Right atrium auricular region (tissue), 2 donors: ENCODE measurements at regions not wholly inside any gene's neighbourhood (a gene's known extent, or its start where the extent isn't known, plus 50 kb on each side); places are given as distances from the start of the nearest gene placed in this dataset.
"Not testable (repeated sequence)": the region's sequence is repeated elsewhere in the genome, so short reads cannot be mapped to it uniquely, and the experiment has no call there.

Experiments used
- DNase-seq: peaks from one replicate; pipeline ENCODE4 v3.0.0-alpha.2; 2019; ENCODE audit warnings: low spot score
- H3K27ac ChIP-seq, 2 donors: fragments of 200-600 bp; sonication (generic); 1 replicate in 1 of 2; 2 replicates in 1 of 2; pipeline ENCODE4 v1.5.1; 2016 to 2019
- H3K27me3 ChIP-seq, 2 donors: fragments of 200-600 bp; sonication (generic); one replicate each; pipeline versions ENCODE4 v1.5.1 to v1.6.0; 2017 to 2019
- H3K36me3 ChIP-seq: fragments of 200-600 bp; sonication (generic); one replicate; pipeline ENCODE4 v1.5.1; 2016
- H3K4me1 ChIP-seq, 2 donors: fragments of 200-600 bp; sonication (generic); one replicate each; pipeline versions ENCODE4 v1.5.1 to v1.6.0; 2017 to 2019
- H3K4me3 ChIP-seq, 2 donors: fragments of 200-600 bp; sonication (generic); 1 replicate in 1 of 2; 2 replicates in 1 of 2; pipeline ENCODE4 v1.5.1; 2017 to 2019; ENCODE audit warnings: mild to moderate bottlenecking in 1 of 2, moderate library complexity in 1 of 2
- H3K9me3 ChIP-seq, 2 donors: fragments of 200-600 bp; sonication (generic); one replicate each; pipeline ENCODE4 v1.5.1; 2019
- TF ChIP-seq, protein P1 (sequence below), 2 donors: fragments of 200-600 bp; sonication (generic); IDR thresholded peaks; one replicate each; pipeline ENCODE4 v1.5.1; 2019; ENCODE audit warnings: antibody characterized with exemption in 2 of 2

DNA sequence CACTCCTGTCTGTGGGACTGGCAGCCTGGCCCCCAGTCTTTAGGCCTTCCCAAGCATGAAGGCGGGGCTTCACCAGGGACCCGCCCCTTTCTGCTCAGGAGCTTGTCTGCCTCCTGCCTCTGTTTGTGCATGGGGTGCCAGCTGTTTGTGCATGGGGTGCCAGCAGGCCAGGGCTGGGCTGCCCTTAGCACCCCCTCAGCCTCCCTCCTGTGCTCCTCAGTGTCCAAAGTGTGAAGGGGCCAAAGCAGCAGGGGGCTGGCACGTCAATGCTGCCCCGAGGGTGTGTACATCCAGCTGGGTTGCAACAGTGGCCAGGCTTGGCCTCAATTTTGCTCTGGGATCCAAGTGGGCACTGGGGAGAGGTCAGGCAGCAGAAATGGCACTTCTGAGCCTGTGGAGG is 298.0 kb upstream of the GALNT5 start:
- Histone ChIP-seq H3K4me1 (no peaks in the 10 kb centered on the region), H3K36me3 (no peaks in the 10 kb centered on the region), H3K4me3 (no peak overlapping the region), H3K9me3 (peaks cover 0 to 13% of the 10 kb centered on the region in 2 donors), H3K27ac (no peak overlapping the region), H3K27me3 (no peaks in the 10 kb centered on the region)
- TF ChIP-seq, protein P1, sequence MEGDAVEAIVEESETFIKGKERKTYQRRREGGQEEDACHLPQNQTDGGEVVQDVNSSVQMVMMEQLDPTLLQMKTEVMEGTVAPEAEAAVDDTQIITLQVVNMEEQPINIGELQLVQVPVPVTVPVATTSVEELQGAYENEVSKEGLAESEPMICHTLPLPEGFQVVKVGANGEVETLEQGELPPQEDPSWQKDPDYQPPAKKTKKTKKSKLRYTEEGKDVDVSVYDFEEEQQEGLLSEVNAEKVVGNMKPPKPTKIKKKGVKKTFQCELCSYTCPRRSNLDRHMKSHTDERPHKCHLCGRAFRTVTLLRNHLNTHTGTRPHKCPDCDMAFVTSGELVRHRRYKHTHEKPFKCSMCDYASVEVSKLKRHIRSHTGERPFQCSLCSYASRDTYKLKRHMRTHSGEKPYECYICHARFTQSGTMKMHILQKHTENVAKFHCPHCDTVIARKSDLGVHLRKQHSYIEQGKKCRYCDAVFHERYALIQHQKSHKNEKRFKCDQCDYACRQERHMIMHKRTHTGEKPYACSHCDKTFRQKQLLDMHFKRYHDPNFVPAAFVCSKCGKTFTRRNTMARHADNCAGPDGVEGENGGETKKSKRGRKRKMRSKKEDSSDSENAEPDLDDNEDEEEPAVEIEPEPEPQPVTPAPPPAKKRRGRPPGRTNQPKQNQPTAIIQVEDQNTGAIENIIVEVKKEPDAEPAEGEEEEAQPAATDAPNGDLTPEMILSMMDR (IDR thresholded peaks at IDR 0.05): no peak
- DNase-seq: no peak

DNA sequence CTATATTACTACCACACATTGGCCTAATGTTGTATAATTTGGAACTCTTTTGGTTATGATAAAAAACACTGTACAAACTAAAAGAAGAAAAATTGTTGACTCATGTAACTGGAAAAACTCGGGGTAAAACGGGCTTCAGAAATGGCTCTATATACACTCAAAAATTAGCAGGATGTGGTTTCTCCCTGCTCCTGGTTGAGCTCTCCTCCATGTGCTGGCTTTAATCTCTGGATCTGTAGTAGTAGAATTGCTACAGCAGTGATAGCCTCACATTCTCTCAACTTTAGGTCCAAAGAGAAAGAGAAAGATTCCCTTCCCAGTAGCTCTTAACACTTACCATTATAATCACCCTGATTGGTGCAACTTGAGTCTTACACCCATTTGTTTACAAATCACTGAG is 274.9 kb upstream of the GALNT5 start:
- Histone ChIP-seq H3K36me3 (no peaks in the 10 kb centered on the region), H3K9me3 (no peaks in the 10 kb centered on the region), H3K4me3 (no peak overlapping the region), H3K4me1 (no peaks in the 10 kb centered on the region), H3K27me3 (no peaks in the 10 kb centered on the region), H3K27ac (no peak overlapping the region)
- DNase-seq: no peak
- TF ChIP-seq, protein P1 (IDR thresholded peaks at IDR 0.05): no peak

DNA sequence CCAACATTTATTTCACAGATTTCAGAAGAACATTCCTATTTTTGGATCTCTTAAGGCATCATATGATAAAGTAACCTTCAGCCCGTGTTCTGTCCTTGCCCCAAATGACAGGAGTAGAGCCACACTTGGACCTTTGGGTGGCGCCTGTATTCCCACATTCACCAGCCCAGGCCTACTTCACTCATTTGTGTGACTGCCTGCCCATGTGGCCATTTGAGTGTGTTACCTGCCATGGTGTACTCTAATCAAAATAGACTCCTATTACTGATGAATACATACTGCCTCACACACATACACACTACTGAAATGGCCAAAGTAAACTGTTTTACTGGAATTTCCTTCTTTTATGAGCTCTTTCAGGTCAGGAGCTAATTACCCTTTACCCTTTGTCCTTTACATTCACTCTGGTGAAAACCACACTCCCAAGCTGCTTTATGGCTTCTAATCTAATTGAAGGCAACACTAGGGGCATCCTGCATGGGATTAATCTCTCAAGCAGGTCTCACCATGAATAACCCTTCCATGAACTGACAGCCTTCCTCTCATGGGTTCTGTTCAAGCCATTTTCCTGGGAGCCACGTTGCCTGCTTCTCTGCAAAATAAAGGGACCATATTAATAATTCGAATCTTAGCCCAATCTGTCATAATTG is 271.0 kb upstream of the GALNT5 start:
- Histone ChIP-seq H3K9me3 (no peaks in the 10 kb centered on the region), H3K4me1 (no peaks in the 10 kb centered on the region), H3K36me3 (no peaks in the 10 kb centered on the region), H3K4me3 (no peak overlapping the region), H3K27ac (no peak overlapping the region), H3K27me3 (no peaks in the 10 kb centered on the region)
- TF ChIP-seq, protein P1 (IDR thresholded peaks at IDR 0.05): no peak
- no peak for DNase-seq

DNA sequence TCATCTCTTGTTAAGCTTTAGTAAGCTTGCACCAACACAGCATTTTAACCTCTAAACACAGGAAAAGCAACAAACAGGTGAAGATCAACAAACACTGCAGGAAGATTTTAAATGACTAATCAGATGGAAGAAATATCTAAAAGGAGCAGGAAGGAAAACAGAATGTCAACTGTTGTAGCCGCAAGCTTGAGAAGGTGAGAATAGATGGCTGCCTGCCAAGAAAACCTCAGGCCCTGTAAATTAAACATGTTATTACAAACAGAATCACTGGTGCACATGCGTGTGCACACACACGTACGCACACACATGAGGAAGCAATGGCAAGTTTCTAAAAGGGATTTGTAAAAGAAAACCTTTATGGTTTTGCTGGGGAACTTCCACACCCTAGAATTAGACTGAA is 257.8 kb upstream of the GALNT5 start:
- H3K9me3 ChIP-seq: peaks cover 0 to 10% of the 10 kb centered on the region in 2 donors
- H3K27me3 ChIP-seq: no peaks in the 10 kb centered on the region
- H3K4me3 ChIP-seq: no peak overlapping the region
- no peak overlapping the region for H3K27ac ChIP-seq
- H3K4me1 ChIP-seq: no peaks in the 10 kb centered on the region
- TF ChIP-seq, protein P1 (IDR thresholded peaks at IDR 0.05): no peak
- no peak for DNase-seq
- no peaks in the 10 kb centered on the region for H3K36me3 ChIP-seq

DNA sequence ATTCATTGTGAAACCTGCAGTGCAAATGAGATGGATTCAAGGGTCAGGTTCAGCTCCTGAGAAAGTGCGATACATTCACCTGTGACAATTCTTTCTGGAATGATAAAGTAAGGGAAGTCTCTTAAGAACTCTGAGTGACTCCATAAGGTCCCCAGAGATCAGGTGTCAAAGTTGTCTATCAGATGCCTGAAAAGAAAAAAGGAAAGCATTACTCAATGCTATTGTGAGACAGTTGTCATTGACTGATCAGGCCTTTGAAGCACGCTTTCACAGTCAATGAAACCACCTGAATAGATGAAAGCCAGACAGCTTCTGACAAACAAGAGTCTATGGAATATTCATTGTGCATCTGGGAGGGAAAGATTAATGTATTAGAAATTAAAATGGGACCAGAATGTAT is 252.7 kb upstream of the GALNT5 start:
- TF ChIP-seq, protein P1 (IDR thresholded peaks at IDR 0.05): no peak
- H3K9me3 ChIP-seq: peaks cover 0 to 10% of the 10 kb centered on the region in 2 donors
- no peak for DNase-seq
- no peaks in the 10 kb centered on the region for H3K27me3 ChIP-seq
- no peak overlapping the region for H3K4me3 ChIP-seq
- H3K27ac ChIP-seq: no peak overlapping the region
- H3K36me3 ChIP-seq: no peaks in the 10 kb centered on the region
- H3K4me1 ChIP-seq: no peaks in the 10 kb centered on the region

DNA sequence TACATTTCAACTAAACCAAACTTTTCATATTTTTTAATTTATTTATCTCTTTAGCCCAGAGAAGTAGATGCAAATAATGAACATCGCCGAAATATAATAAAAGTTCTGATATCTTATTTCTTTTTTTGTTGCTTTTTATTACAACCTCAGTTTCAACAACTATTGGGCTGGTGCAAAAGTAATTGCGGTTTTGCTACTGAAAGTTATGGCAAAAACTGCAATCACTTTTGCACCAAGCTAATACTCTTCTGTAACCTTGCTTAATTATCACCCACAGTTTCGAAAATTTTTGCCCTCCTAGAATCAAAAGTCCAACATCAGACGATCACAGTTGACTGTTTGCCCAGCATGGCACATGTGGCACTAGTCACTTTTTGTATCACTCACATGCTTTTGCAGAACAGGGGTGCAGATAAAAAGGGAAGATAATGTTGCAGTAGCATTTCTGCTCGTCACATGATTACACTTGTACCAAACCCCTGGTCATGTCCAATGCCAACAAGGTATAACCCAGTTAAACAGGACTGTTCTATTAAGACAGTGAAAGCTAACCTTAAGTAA is 242.4 kb upstream of the GALNT5 start:
- TF ChIP-seq, protein P1 (IDR thresholded peaks at IDR 0.05): no peak
- Histone ChIP-seq H3K27ac (no peak overlapping the region), H3K4me3 (no peak overlapping the region), H3K36me3 (no peaks in the 10 kb centered on the region), H3K27me3 (no peaks in the 10 kb centered on the region), H3K4me1 (no peaks in the 10 kb centered on the region), H3K9me3 (no peaks in the 10 kb centered on the region)
- DNase-seq: no peak

DNA sequence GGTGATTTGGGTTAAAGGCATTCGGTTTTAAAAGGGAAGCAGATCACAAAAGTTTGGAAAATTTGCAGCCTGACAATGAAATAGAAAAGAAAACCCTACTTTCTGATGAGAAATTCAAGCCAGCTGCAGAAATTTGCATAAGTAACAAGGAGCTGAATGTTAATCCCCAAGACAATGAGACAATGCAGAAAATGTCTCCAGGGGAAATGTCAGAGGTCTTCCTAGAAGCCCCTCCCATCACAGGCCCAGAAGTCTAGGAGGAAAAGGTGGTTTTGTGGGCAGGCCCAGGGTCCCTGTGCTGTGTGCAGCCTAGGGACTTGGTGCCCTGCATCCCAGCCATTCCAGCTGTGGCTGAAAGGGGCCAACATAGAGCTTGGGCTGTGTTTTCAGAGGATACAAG is 234.2 kb upstream of the GALNT5 start:
- H3K4me1 ChIP-seq, H3K36me3 ChIP-seq, H3K27me3 ChIP-seq, H3K9me3 ChIP-seq, H3K4me3 ChIP-seq, DNase-seq, H3K27ac ChIP-seq: not testable (repeated sequence)
